K562 (cell line): ENCODE measurements at regions not wholly inside any gene's neighbourhood (a gene's known extent, or its start where the extent isn't known, plus 50 kb on each side); places are given as distances from the start of the nearest gene placed in this dataset.

Experiments used
- ATAC-seq: fragments of 200-7000 bp; cut with Tn5 transposase; 3 replicates; pipeline ENCODE4 v1.9.1; 2020; ENCODE audit warnings: moderate library complexity
- BruUV-seq: library from RNA; stranded (reverse); fragments of 400-500 nt; replicated peaks from 2 replicates; lab custom pipeline; 2021; lab: Mats Ljungman, UMichigan
- CTCF ChIA-PET: fragments of 300-600 bp; formaldehyde crosslinking; extraction: SDS; loops from one replicate; lab custom pipeline; 2021; ENCODE audit warnings: low intra/inter-chr PET ratio; lab: Yijun Ruan, JAX
- POLR2A ChIA-PET: fragments of 300-600, 350-650 bp; sonication (Branson Sonifier 250); formaldehyde crosslinking; extraction: SDS; loops from one replicate; lab custom pipeline; 2021; ENCODE audit warnings: antibody characterized with exemption, inconsistent platforms; lab: Yijun Ruan, JAX
- DNase-seq, 4 experiments: peaks; one replicate each; pipeline versions ENCODE4 v3.0.0 to v3.0.0-alpha.2; 2011 to 2018; ENCODE audit warnings: low spot score in 3 of 4, mixed read lengths in 3 of 4; ENCODE audit errors: extremely low read depth in 1 of 4
- FAIRE-seq: peaks from 2 replicates; lab custom pipeline; 2011; peaks lifted over from hg19 to GRCh38; lab: Jason Lieb, UNC
- H2AFZ ChIP-seq: 2 replicates; pipeline ENCODE4 v1.6.0; 2011; ENCODE audit warnings: low read depth, low read length, control low read depth, inconsistent platforms
- H3K27ac ChIP-seq: fragments of 200-600 bp; 3 replicates; pipeline ENCODE4 v1.8.0; 2011; ENCODE audit warnings: low read depth, mild to moderate bottlenecking, control low read depth, inconsistent platforms, low read length, moderate library complexity, mixed read lengths; ENCODE audit errors: extremely low read depth
- H3K27me3 ChIP-seq, 2 experiments: fragments of 300-600 bp in 1 of 2; 2 replicates in 1 of 2; 3 replicates in 1 of 2; pipeline versions ENCODE4 v1.6.0 to v1.8.0; 2011; ENCODE audit warnings: inconsistent platforms in 2 of 2, low read length in 2 of 2, mild to moderate bottlenecking in 1 of 2, mixed read lengths in 1 of 2, moderate library complexity in 1 of 2; ENCODE audit not compliant: control insufficient read depth in 2 of 2, insufficient read depth in 2 of 2
- H3K36me3 ChIP-seq: fragments of 300-600 bp; 3 replicates; pipeline ENCODE4 v1.8.0; 2011; ENCODE audit warnings: mild to moderate bottlenecking, low read length, inconsistent platforms; ENCODE audit not compliant: control insufficient read depth, insufficient read depth
- H3K4me1 ChIP-seq, 2 experiments: fragments of 200-600 bp in 1 of 2; replicated peaks in 1 of 2; 2 replicates in 1 of 2; 3 replicates in 1 of 2; pipeline versions ENCODE4 v1.5.1 to v1.8.0; 2011; ENCODE audit warnings: inconsistent platforms in 2 of 2, low read length in 2 of 2, mild to moderate bottlenecking in 1 of 2, mixed read lengths in 1 of 2, moderate library complexity in 1 of 2; ENCODE audit not compliant: control insufficient read depth in 2 of 2, insufficient read depth in 2 of 2
- H3K4me2 ChIP-seq: 2 replicates; pipeline ENCODE4 v1.6.1; 2011; ENCODE audit warnings: low read length, control low read depth, inconsistent platforms, mixed read lengths; ENCODE audit not compliant: insufficient read depth
- H3K4me3 ChIP-seq: fragments of 200-600 bp; sonication (generic), shearing (Covaris generic); 2 replicates; pipeline ENCODE4 v1.5.1; 2016; ENCODE audit warnings: control low read depth, inconsistent platforms
- H3K79me2 ChIP-seq: fragments of 200-600 bp; 3 replicates; pipeline ENCODE4 v1.8.0; 2011; ENCODE audit warnings: low read length, inconsistent platforms; ENCODE audit not compliant: control insufficient read depth, insufficient read depth
- H3K9ac ChIP-seq, 2 experiments: 2 replicates each; pipeline versions ENCODE4 v1.6.0 to v1.6.1; 2011; ENCODE audit warnings: low read depth in 2 of 2, low read length in 2 of 2, control low read depth in 1 of 2, inconsistent platforms in 1 of 2, mild to moderate bottlenecking in 1 of 2, mixed read lengths in 1 of 2; ENCODE audit not compliant: insufficient read depth in 1 of 2
- H3K9me1 ChIP-seq: one replicate; pipeline ENCODE4 v1.6.0; 2011; ENCODE audit warnings: inconsistent platforms, mild to moderate bottlenecking, low read length, moderate library complexity; ENCODE audit not compliant: control insufficient read depth, insufficient read depth
- H3K9me3 ChIP-seq: replicated peaks from 2 replicates; pipeline ENCODE4 v1.5.1; 2011; ENCODE audit warnings: low read depth, low read length, inconsistent platforms; ENCODE audit not compliant: control insufficient read depth, insufficient read depth
- H4K20me1 ChIP-seq: replicated peaks from 2 replicates; pipeline ENCODE4 v1.6.1; 2011; ENCODE audit warnings: low read length, inconsistent platforms, mixed read lengths; ENCODE audit not compliant: control insufficient read depth, insufficient read depth
- NFIC ChIP-seq: fragments of 450-650 bp; IDR thresholded peaks from 2 replicates; pipeline ENCODE4 v1.6.1; 2017; ENCODE audit warnings: mild to moderate bottlenecking, inconsistent platforms
- SAP30 ChIP-seq: fragments of 200-600 bp; sonication (generic); IDR thresholded peaks from 2 replicates; pipeline ENCODE4 v1.6.1; 2012; ENCODE audit warnings: borderline replicate concordance, low read depth, mild to moderate bottlenecking, moderate library complexity, low read length, control low read depth, inconsistent platforms; ENCODE audit not compliant: insufficient read depth, poor library complexity, severe bottlenecking
- ZNF143 ChIP-seq: sonication (generic); formaldehyde crosslinking; IDR thresholded peaks from 2 replicates; pipeline ENCODE4 v1.9.0; 2022; ENCODE audit warnings: mild to moderate bottlenecking, missing genetic modification reagents
- WGBS: fragments of 100-300 bp; shearing (Covaris generic); methylation state at CpG from one replicate; pipeline ENCODE4 v1.1.6; 2016; ENCODE audit warnings: low coverage, mixed read lengths; ENCODE audit not compliant: insufficient coverage; ENCODE audit errors: missing lambda C conversion rate; 5-methylcytosine and 5-hydroxymethylcytosine counted together
- in situ Hi-C: fragments of 300-500 bp; cut with MboI; formaldehyde crosslinking; loops from 4 replicates; pipeline ENCODE4 v1.15.0; 2018; ENCODE audit warnings: inconsistent platforms, mixed read lengths
- intact Hi-C: fragments of 100-400 bp; cut with micrococcal nuclease; formaldehyde crosslinking; loops from 2 replicates; pipeline ENCODE4 v1.14.2; 2022

DNA sequence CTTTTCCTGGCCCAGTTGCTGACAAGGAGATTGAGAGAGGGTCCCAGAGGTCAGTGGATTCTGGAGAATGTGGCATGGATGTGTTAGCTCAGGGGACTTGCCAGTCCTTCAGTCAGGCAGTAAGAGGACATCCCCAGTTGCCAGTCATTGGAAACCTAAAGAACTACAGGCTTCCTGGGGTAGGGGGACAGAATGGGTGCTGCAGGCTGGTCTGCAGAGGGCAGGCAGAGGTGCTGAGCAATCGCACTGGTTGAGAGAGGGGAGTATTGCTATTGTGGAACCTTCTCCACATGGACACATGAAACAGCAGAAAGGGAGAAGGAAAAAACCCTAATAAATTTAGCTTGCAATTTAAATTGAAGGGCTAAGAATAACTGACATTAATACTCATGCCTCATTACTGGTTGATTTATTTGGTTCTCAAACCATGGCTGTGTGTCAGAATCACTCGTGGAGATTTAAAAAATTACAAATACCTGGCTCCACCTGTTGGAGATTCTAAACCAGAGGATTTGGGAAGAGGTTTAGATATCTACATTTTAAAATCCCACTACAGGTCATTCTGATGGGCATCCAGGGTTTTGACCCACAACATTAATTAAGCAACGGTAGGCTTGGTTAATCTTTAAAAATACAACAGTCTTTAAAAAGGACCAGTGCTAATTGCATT is 71.2 kb upstream of the SLC38A2 start (continued):
- TF ChIP-seq SAP30 (no peak), ZNF143 (CRISPR knock-in tag) (no peak)
- TF ChIP-seq, all 486 proteins: peak for 0

DNA sequence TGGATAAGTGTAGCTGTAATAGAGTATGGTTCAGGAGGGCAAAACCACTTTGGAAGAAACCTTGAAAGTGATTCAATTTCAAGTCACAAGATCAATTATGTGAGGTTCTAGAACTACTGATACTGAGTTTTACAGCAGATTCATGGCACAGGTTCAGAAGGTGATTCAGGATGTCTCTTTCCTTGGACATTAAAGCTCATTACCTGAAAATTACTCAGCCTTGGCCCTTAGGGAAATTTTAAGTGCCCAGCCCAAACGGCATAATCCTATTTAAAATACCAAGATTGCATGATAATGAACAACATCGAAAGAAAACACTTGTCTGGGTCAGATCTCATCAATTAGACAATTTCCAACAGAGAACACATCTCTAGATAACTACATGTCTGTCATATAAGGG is 70.2 kb upstream of the SLC38A2 start:
- no peak for TF ChIP-seq NFIC
- no TSS peak for BruUV-seq
- 28% methylated on average over 2 of the region's 2 CpGs for WGBS
- ChIA-PET POLR2A (interaction anchor here (1.5 kb wide), 1 partner anchor 13 kb away, joined by 8 read pairs; no protein-coding TSS in a partner anchor), CTCF (no interaction called here)
- Histone ChIP-seq H4K20me1 (no peaks in the 10 kb centered on the region), H3K4me2 (no peak overlapping the region), H3K4me3 (no peak overlapping the region), H3K9ac (no peak overlapping the region), H3K4me1 (peaks cover 0 to 4% of the 10 kb centered on the region in 2 experiments; a peak in 2 of 5 replicates), H2AFZ (no peak overlapping the region), H3K27me3 (no peaks in the 10 kb centered on the region), H3K9me3 (no peaks in the 10 kb centered on the region), H3K36me3 (no peaks in the 10 kb centered on the region), H3K9me1 (no peaks in the 10 kb centered on the region), H3K79me2 (no peaks in the 10 kb centered on the region), H3K27ac (no peak overlapping the region)
- DNase-seq (no peak), FAIRE-seq (no peak), ATAC-seq (no peak)
- intact Hi-C loops (no loop called here), in situ Hi-C loops (no loop called here)
